ENCODE measurements at regions not wholly inside any gene's neighbourhood (a gene's known extent, or its start where the extent isn't known, plus 50 kb on each side); places are given as distances from the start of the nearest gene placed in this dataset.

- no peaks in the 10 kb centered on the region for H3K27me3 ChIP-seq (ENCODE audit: control insufficient read depth in 2 of 2, insufficient read depth in 2 of 2, low read length in 2 of 2)
- H3K4me1 ChIP-seq (ENCODE audit: control insufficient read depth, extremely low read depth, insufficient read depth, low read length): no peaks in the 10 kb centered on the region
- CTCF ChIA-PET: no interaction called here
- TF ChIP-seq POLR2A (IDR thresholded peaks at IDR 0.05; ENCODE audit: low read depth, low read length) (no peak), MYC (IDR thresholded peaks at IDR 0.05; ENCODE audit: low read depth, low read length) (no peak), POLR2AphosphoS5 (IDR thresholded peaks at IDR 0.05; ENCODE audit: insufficient read depth, low read depth, low read length) (no peak), CTCF (IDR thresholded peaks at IDR 0.05; ENCODE audit: extremely low read depth in 1 of 2, insufficient read depth in 1 of 2, low read depth in 1 of 2, low read length in 2 of 2) (no peak), MAX (IDR thresholded peaks at IDR 0.05; ENCODE audit: insufficient read depth, insufficient read length) (no peak), EZH2 (IDR thresholded peaks at IDR 0.05; ENCODE audit: borderline replicate concordance, low read depth, low read length, severe bottlenecking) (no peak), JUN (IDR thresholded peaks at IDR 0.05; ENCODE audit: borderline replicate concordance, insufficient read depth, insufficient read length, low read depth) (no peak), GATA2 (IDR thresholded peaks at IDR 0.05; ENCODE audit: insufficient read depth, insufficient read length, low read depth, low read length) (no peak), FOS (IDR thresholded peaks at IDR 0.05; ENCODE audit: borderline replicate concordance, insufficient read depth, low read length) (no peak)
- no peak overlapping the region for H3K9ac ChIP-seq (replicated peaks; ENCODE audit: extremely low read depth, insufficient read depth, low read length)
- peaks cover 10% of the 10 kb centered on the region for H3K9me3 ChIP-seq (replicated peaks; ENCODE audit: control insufficient read depth, insufficient read depth, low read length)
- intact Hi-C loops (cut with micrococcal nuclease) (no loop called here), dilution Hi-C loops (cut with MboI; ENCODE audit: extremely low pct_ligation_motif_present, low sequenced_read_pairs) (no loop called here)
- no peaks in the 10 kb centered on the region for H3K9me1 ChIP-seq (replicated peaks; ENCODE audit: control insufficient read depth, extremely low read depth, insufficient read depth, low read length)
- H3K27ac ChIP-seq (ENCODE audit: insufficient read depth, low read depth, low read length): no peak overlapping the region
- POLR2A ChIA-PET: no interaction called here
- no peak overlapping the region for H3K4me3 ChIP-seq (replicated peaks in 1 of 3; ENCODE audit: insufficient read depth in 1 of 3, low read depth in 1 of 3, low read length in 3 of 3)
- H4K20me1 ChIP-seq (replicated peaks; ENCODE audit: control insufficient read depth, extremely low read depth, insufficient read depth, low read length): no peaks in the 10 kb centered on the region
- BruUV-seq (replicated peaks): no TSS peak
- no peak overlapping the region for H3K4me2 ChIP-seq (ENCODE audit: insufficient read depth, low read length)
- H2AFZ ChIP-seq (ENCODE audit: low read depth, low read length): no peak overlapping the region
- DNase-seq (ENCODE audit: low read depth, low spot score) (no peak), FAIRE-seq (no peak)
- no peaks in the 10 kb centered on the region for H3K79me2 ChIP-seq (ENCODE audit: control insufficient read depth, insufficient read depth, low read length)
- no peaks in the 10 kb centered on the region for H3K36me3 ChIP-seq (ENCODE audit: control insufficient read depth in 2 of 2, extremely low read depth in 1 of 2, insufficient read depth in 2 of 2, low read length in 2 of 2)
These were observed 152.6 kb upstream of the C1orf174 start for GRCh38 chr1:4052657-4053056.
